ENCODE measurements at regions not wholly inside any gene's neighbourhood (a gene's known extent, or its start where the extent isn't known, plus 50 kb on each side); places are given as distances from the start of the nearest gene placed in this dataset.

DNA sequence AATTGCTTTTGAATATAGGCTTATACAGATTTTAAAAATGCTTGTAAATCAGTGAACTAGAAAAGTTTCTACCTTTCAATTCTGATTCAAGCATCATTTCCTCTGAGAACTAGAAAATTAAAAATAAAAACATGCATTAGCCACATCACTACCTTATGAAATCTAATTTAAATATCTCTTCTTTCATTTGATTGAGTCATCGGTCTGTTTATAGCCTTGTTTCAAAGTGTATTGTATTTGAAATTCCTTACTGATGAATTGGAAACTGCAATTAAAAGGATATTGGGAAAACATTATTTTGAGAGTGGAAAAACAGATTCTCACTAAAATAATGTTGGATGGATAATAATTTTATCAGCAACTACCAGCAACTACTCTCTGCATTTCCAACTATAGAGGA is 717.7 kb upstream of the FAM98A start:
- Histone ChIP-seq H3K27me3 (no peaks in the 10 kb centered on the region), H3K4me1 (no peaks in the 10 kb centered on the region), H3K4me3 (no peak overlapping the region), H3K27ac (no peak overlapping the region), H3K9me3 (no peaks in the 10 kb centered on the region), H3K36me3 (no peaks in the 10 kb centered on the region)
- DNase-seq: no peak
- intact Hi-C loops (cut with DNase I; ENCODE audit: low total_unique reads): no loop called here
- TF ChIP-seq, protein P1, sequence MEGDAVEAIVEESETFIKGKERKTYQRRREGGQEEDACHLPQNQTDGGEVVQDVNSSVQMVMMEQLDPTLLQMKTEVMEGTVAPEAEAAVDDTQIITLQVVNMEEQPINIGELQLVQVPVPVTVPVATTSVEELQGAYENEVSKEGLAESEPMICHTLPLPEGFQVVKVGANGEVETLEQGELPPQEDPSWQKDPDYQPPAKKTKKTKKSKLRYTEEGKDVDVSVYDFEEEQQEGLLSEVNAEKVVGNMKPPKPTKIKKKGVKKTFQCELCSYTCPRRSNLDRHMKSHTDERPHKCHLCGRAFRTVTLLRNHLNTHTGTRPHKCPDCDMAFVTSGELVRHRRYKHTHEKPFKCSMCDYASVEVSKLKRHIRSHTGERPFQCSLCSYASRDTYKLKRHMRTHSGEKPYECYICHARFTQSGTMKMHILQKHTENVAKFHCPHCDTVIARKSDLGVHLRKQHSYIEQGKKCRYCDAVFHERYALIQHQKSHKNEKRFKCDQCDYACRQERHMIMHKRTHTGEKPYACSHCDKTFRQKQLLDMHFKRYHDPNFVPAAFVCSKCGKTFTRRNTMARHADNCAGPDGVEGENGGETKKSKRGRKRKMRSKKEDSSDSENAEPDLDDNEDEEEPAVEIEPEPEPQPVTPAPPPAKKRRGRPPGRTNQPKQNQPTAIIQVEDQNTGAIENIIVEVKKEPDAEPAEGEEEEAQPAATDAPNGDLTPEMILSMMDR (IDR thresholded peaks at IDR 0.05): no peak
- no peak for TF ChIP-seq POLR2A (IDR thresholded peaks at IDR 0.05)

DNA sequence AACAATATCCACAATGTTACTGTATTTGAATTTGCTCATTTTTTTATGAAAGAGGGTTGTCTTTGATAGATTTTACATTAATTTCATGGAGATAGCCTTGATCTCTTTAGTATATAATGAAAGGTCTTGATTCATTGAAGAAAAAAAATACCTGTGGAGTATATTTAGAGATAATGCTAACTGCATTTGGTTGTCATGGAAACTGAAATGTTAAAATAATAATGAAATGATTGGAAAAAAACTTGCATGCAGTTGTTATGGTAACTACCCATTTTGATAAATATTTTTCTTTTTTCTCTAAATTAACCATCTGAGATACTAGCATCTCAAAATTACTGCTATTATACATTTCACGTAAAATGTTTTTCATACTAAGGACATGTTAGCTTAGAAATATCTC is 712.7 kb upstream of the FAM98A start:
- Histone ChIP-seq H3K9me3 (no peaks in the 10 kb centered on the region), H3K27me3 (no peaks in the 10 kb centered on the region), H3K27ac (no peak overlapping the region), H3K4me1 (no peaks in the 10 kb centered on the region), H3K4me3 (no peak overlapping the region), H3K36me3 (no peaks in the 10 kb centered on the region)
- intact Hi-C loops (cut with DNase I; ENCODE audit: low total_unique reads): no loop called here
- no peak for DNase-seq
- TF ChIP-seq POLR2A (IDR thresholded peaks at IDR 0.05): no peak
- TF ChIP-seq, protein P1 (IDR thresholded peaks at IDR 0.05): no peak

DNA sequence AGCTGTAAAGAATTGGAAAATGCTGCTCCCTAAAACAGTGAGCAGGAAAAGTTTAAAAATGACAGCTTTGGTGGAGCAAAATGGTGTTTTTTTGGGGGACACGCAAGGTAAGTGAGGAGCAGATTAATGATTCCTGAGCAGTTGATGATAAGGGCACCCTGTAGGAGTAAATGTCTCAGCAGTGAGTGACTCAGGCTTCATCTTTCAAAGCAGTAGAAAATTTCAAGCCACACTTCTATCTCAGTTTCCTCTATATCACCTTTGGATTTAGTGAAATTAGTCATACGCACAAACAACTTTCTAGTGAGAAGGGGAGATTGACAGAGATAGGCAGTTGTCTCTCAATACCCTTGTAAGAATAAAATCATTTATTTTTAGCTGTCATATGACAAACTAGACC is 709.0 kb upstream of the FAM98A start:
- TF ChIP-seq, protein P1 (IDR thresholded peaks at IDR 0.05): no peak
- TF ChIP-seq POLR2A (IDR thresholded peaks at IDR 0.05): no peak
- no peak overlapping the region for H3K27ac ChIP-seq
- H3K9me3 ChIP-seq: no peaks in the 10 kb centered on the region
- intact Hi-C loops (cut with DNase I; ENCODE audit: low total_unique reads): no loop called here
- DNase-seq: no peak
- H3K4me1 ChIP-seq: no peaks in the 10 kb centered on the region
- H3K36me3 ChIP-seq: no peaks in the 10 kb centered on the region
- H3K4me3 ChIP-seq: no peak overlapping the region
- H3K27me3 ChIP-seq: no peaks in the 10 kb centered on the region

DNA sequence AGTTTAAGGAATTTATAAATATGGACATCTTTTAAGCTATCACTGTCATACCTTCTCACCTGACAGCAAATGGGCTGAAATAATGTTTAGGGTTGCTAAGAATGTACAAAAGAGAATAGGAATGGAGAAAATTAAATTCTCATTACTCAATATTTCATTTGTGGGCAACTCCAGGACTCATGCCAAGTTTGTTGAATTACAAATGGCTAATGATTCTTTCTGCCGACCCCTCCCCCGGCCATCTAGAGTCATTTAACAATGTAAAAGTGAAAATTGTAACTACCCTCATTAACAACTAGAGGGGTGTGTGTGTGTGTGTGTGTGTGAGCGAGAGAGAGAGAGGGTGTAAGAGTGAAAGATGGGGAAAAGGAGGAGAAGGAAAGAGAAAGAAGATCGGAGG is 708.5 kb upstream of the FAM98A start:
- no peaks in the 10 kb centered on the region for H3K36me3 ChIP-seq
- H3K27me3 ChIP-seq: no peaks in the 10 kb centered on the region
- H3K4me1 ChIP-seq: no peaks in the 10 kb centered on the region
- H3K9me3 ChIP-seq: no peaks in the 10 kb centered on the region
- intact Hi-C loops (cut with DNase I; ENCODE audit: low total_unique reads): no loop called here
- no peak for DNase-seq
- H3K27ac ChIP-seq: no peak overlapping the region
- TF ChIP-seq, protein P1 (IDR thresholded peaks at IDR 0.05): no peak
- TF ChIP-seq POLR2A (IDR thresholded peaks at IDR 0.05): no peak
- no peak overlapping the region for H3K4me3 ChIP-seq

DNA sequence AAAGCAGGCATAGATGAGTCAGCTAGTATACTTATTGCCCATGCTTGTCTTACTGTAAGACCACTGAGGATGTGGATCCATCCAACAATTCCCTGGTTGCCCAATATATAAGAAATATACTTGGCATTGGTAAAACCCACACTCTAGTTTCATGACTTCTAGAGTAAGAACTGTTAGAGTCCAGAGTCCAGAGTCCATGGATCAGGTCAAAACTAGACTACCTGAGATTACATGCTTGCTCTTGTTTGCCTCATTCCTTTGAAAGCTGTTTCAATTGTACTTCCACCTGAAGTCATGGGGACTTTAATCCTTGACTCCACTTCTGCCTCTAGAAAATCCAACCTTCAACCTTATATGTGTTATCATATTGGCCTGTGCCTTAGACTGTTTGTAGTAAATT is 707.6 kb upstream of the FAM98A start:
- Histone ChIP-seq H3K9me3 (no peaks in the 10 kb centered on the region), H3K4me3 (no peak overlapping the region)

More for the DNA sequence above, 707.6 kb upstream of the FAM98A start:
- intact Hi-C loops (cut with DNase I; ENCODE audit: low total_unique reads): no loop called here
- Histone ChIP-seq H3K36me3 (no peaks in the 10 kb centered on the region), H3K27me3 (no peaks in the 10 kb centered on the region), H3K27ac (no peak overlapping the region), H3K4me1 (no peaks in the 10 kb centered on the region)
- no peak for DNase-seq
- TF ChIP-seq POLR2A (IDR thresholded peaks at IDR 0.05): no peak
- TF ChIP-seq, protein P1 (IDR thresholded peaks at IDR 0.05): no peak

All from uterus (tissue), 3 donors.